T-helper 2 cell (primary cell): ENCODE measurements at regions not wholly inside any gene's neighbourhood (a gene's known extent, or its start where the extent isn't known, plus 50 kb on each side); places are given as distances from the start of the nearest gene placed in this dataset.
"Not testable (repeated sequence)": the region's sequence is repeated elsewhere in the genome, so short reads cannot be mapped to it uniquely, and the experiment has no call there.

Source experiments
- DNase-seq, 5 experiments: peaks; one replicate each; pipeline versions ENCODE4 v3.0.0 to v3.0.0-alpha.2; 2012 to 2022

- DNase-seq: no peak
Measured at GRCh38 chr12:124673801-124674617, 106.6 kb upstream of the NCOR2 start.

- DNase-seq: not testable (repeated sequence)
Measured at GRCh38 chr12:124669271-124669721, 101.9 kb upstream of the NCOR2 start.

DNA sequence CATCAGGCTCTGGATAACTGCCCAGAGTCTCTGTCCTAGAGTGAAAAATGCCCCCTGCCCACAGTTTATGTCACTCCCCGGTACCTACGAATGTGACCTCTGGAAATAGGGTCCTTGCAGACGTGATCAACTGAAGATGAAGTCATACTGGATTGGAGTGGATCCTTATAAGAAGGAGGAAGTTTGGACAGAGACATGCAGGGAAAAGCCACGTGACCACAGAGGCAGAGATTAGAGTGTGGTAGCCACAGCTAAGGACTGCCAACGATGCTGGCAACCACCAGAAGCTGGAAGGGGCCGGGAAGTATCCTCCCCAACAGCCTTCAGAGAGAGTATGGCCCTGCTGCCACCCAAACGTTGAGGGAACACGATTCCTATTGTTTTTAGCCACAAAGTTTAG, 101.2 kb upstream of the NCOR2 start:
- DNase-seq: no peak

DNA sequence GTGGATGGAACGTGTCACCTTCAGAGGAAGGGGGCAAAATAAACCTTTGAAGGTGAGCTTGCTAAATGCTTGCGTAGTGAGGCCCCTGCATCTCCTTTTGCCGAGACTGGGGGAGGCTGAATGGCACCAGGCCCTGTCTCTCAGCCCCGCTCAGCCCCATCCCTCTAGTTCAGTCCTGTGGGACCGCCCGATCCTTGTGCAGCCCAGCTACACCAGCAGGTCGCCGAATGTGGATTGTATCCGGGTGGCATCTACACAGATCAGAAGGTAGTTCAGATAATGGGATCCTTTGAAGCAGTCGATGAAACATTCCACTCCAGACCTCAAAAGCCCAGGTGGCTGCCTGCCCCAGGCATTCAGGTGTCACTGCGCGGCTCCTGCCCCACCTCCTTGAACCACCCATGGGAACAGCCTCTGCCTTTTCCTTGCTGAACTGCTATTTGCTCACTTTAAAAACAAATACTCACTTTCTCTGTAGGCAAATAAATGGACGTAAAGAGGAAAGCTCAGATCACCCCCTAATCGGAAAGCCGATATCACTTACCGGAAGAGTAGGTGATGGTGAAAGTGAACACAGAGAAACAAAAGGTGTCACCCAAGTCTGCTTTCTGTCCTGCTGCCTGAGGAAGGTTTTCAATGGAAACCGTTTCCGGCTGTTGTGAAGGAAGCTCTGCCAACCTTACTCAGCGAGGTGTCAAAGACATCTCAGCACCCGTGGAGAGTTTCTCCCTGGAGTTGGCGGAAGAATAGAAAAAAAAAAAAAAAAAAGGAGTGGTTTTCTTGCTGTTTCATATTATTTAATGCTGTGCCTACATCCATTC, 100.3 kb upstream of the NCOR2 start:
- no peak for DNase-seq

GRCh38 chr12:124666722-124667259, 99.4 kb upstream of the NCOR2 start:
- DNase-seq: no peak

DNA sequence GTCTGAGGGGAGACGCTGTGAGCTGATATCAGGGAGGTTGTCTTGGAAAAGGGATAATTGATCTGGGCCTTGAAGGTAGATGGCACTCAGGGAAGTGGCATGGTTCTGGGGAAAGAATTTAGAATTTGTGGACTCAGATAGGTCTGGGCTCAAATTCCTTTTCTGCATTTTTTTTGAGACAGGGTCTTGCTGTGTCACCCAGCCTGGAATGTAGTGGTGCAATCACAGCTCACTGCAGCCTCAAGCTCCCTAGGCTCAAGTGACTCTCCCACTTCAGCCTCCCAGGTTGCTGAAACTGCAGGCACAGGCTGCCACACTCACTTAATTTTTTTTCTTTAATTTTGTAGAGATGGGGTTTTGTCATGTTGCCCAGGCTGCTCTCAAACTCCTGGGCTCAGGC, 98.1 kb upstream of the NCOR2 start:
- DNase-seq: no peak

- DNase-seq: no peak
Measured at GRCh38 chr12:124664395-124665111, 97.1 kb upstream of the NCOR2 start.

GRCh38 chr12:124663771-124664366, 96.5 kb upstream of the NCOR2 start:
- no peak for DNase-seq

GRCh38 chr12:124663206-124663605, 95.8 kb upstream of the NCOR2 start:
- no peak for DNase-seq

GRCh38 chr12:124661341-124661740, 93.9 kb upstream of the NCOR2 start:
- no peak for DNase-seq

DNA sequence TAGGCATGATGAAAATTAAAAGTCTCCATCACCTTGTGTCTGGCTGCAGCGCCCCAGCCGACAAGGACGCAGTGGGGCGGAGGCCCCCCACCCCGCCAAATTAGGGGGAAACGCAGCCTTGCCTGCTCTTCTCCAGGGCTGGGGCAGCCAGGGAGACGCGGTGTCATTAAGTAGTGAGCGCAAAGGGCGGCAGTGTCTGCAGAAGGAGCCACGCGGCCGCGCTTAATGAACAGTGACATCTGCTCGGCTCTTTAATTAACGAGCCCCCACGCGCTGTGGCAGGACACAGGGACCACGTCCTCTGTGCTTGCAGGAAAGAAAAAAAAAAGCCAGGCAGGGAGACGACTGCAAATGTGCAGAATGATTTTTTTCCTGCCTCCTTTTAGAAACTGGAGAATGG, 93.4 kb upstream of the NCOR2 start:
- DNase-seq: no peak

DNA sequence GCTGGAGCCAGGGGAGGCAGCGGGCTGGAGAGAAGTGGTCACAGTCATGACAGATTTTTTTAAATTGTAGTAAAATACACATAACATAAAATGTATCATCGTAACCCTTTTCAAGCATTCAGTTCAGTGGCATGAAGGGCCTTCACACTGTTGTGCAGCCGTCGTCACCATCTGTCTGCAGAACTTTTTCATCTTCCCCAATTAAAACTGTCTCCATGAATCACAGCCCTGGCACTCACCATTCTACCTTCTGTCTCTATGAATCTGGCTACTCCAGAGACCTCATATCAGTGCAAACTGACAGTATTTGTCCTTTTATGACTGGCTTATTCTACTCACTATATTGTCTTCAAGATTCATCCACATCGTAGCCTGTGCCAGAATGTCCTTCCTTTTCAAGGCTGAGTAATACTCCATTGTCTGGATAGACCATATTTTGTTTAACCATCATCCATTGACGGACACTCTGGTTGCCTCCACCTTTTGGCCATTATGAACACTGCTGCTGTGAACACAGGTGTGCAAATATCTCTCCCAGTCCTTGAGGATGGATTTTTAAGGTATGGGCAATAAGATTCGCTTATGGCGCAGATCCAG, 91.5 kb upstream of the NCOR2 start:
- DNase-seq: no peak

- DNase-seq: no peak
Measured at GRCh38 chr12:124658302-124658701, 90.9 kb upstream of the NCOR2 start.

DNA sequence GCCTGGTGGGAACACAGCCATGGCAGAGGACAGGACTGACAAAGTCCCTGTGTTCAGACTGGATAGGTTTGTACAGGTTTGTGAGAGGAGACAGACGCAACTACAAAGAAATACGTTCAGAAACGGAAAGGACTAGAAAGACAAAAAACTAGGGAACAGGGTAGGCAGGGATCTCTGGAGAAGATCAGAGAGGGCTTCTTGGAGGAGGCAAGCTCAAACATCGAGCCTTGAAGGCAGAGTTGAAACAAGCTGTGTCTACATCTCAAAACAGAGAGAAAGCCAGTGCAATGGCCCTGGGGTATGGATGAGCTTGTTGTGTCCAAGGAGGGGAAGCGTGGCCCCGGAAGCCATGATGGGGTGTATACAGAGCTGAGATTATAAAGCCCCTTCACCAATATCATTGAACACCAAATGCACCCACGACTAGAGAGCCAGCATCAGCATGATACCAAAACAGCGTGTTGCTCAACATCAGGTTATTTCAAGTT, 89.6 kb upstream of the NCOR2 start:
- DNase-seq: no peak

DNA sequence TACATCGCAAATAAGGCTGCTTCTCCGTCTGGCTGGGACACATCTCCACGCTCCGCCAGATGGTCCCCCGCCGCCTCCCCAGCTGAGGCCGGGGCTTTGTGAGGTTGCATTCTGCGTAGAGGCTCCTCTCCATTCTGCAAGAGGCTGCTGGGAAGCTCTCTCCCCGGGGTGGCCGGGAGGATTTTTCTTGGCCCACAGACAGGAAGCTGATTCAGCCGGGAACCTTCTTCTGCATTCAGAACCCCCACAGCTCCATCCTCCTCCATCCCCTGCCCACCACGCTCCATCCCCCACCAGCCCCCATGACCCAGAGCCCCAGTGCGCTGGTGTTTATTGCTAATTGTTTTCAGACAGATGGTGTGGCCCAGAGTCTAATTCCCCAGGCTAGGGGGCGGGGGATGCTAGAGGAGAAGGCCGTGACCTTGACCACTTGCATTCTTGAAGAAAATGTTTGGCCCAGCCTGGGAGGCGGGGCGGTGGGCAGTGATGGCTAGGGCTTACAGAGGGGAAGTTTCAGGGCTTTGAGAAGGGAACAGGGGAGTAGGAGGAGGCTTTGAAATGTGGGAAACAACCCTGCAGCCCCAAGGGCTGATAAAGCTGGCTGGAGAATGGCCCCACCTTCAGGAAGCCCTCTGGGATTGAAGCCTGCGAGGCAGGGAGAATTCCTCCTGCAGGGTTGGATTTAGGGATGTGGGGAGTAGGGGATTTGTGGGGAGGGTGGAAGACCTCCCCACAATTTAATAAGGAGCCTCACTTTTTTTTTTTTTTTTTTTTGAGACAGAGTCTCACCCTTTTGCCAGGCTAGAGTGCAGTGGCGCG, 88.5 kb upstream of the NCOR2 start:
- no peak for DNase-seq

DNA sequence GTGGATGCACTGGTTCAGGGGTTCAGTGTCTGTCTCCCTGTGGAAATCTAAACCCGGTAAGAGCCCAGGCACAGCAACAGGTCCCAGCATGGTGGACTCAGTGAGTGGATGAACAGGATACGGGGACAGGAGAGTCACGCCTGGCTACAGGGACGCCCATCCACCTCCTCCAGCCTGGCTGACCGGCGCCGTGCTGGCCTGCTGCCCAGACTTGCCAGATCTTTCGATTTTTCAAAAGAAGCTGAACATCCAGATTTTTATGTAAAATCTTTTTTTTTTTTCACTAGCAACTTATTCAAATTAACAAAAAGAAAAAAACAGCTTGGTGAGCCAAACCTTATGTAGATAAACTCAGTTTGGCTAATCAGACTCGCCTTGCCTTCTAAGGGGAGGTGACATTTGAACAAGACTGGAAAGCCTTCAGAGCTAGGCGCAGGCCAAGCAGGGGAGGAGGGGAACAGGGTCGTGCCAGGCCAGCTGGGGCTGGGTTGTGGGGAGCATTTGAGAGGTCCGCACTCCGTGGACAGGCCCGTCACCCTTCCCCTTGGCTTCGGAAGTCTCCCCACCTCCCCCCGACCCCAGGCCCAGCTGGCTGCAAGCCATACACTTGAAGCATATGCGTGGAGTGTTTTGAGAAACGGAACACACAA, 87.8 kb upstream of the NCOR2 start:
- no peak for DNase-seq

GRCh38 chr12:124654666-124655047, 87.2 kb upstream of the NCOR2 start:
- DNase-seq: no peak

- DNase-seq: no peak
Measured at GRCh38 chr12:124653169-124653931, 85.9 kb upstream of the NCOR2 start.

GRCh38 chr12:124652661-124653060, 85.2 kb upstream of the NCOR2 start:
- no peak for DNase-seq
